Calu3 (cell line): ENCODE measurements at regions not wholly inside any gene's neighbourhood (a gene's known extent, or its start where the extent isn't known, plus 50 kb on each side); places are given as distances from the start of the nearest gene placed in this dataset.

ENCODE experiments used
- BruUV-seq: library from RNA; stranded (reverse); fragments of 400-500 nt; replicated peaks from 2 replicates; lab custom pipeline; 2021; lab: Mats Ljungman, UMichigan
- CTCF ChIA-PET: fragments of 300-600 bp; sonication (Branson Sonifier 250); formaldehyde crosslinking; loops from one replicate; lab custom pipeline; 2022; ENCODE audit warnings: antibody characterized with exemption; lab: Charles Lee
- DNase-seq: peaks from one replicate; pipeline ENCODE4 v3.0.0; 2022
- H3K27ac Mint-ChIP-seq: one replicate; pipeline ENCODE4 v1.8.0; 2022; ENCODE audit warnings: mixed read lengths; ENCODE audit not compliant: unreplicated experiment
- H3K27me3 Mint-ChIP-seq: one replicate; pipeline ENCODE4 v1.8.0; 2022; ENCODE audit warnings: mixed read lengths; ENCODE audit not compliant: unreplicated experiment
- H3K36me3 Mint-ChIP-seq: one replicate; pipeline ENCODE4 v1.8.0; 2022; ENCODE audit warnings: mild to moderate bottlenecking, moderate library complexity, mixed read lengths; ENCODE audit not compliant: insufficient read depth, unreplicated experiment
- H3K4me1 Mint-ChIP-seq: one replicate; pipeline ENCODE4 v1.8.0; 2022; ENCODE audit warnings: mild to moderate bottlenecking, low read depth, mixed read lengths; ENCODE audit not compliant: unreplicated experiment
- H3K4me3 Mint-ChIP-seq: one replicate; pipeline ENCODE4 v1.8.0; 2022; ENCODE audit warnings: mild to moderate bottlenecking, low read depth, moderate library complexity, mixed read lengths; ENCODE audit not compliant: unreplicated experiment
- H3K9me3 Mint-ChIP-seq: one replicate; pipeline ENCODE4 v1.8.0; 2022; ENCODE audit warnings: low read depth, mixed read lengths; ENCODE audit not compliant: unreplicated experiment
- CTCF ChIP-seq: fragments of 200-600 bp; IDR thresholded peaks from one replicate; pipeline ENCODE4 v1.8.0; 2022; ENCODE audit warnings: antibody characterized with exemption; ENCODE audit not compliant: unreplicated experiment
- intact Hi-C: fragments of 100-400 bp; cut with micrococcal nuclease; formaldehyde crosslinking; loops from one replicate; pipeline ENCODE4 v1.10.0; 2022; ENCODE audit not compliant: unreplicated experiment

- no peak for DNase-seq
- no peak overlapping the region for H3K4me3 Mint-ChIP-seq
- no peaks in the 10 kb centered on the region for H3K27me3 Mint-ChIP-seq
- H3K9me3 Mint-ChIP-seq: no peaks in the 10 kb centered on the region
- H3K27ac Mint-ChIP-seq: no peak overlapping the region
- CTCF ChIA-PET: no interaction called here
- intact Hi-C loops: no loop called here
- TF ChIP-seq CTCF: no peak
- BruUV-seq: no TSS peak
- H3K36me3 Mint-ChIP-seq: no peaks in the 10 kb centered on the region
- H3K4me1 Mint-ChIP-seq: no peaks in the 10 kb centered on the region
These were observed 102.4 kb upstream of the EOMES start for GRCh38 chr3:27824312-27825200.

- no peak overlapping the region for H3K4me3 Mint-ChIP-seq
- no peaks in the 10 kb centered on the region for H3K4me1 Mint-ChIP-seq
- DNase-seq: no peak
- CTCF ChIA-PET: no interaction called here
- no peak overlapping the region for H3K27ac Mint-ChIP-seq
- intact Hi-C loops: no loop called here
- BruUV-seq: no TSS peak
- no peaks in the 10 kb centered on the region for H3K27me3 Mint-ChIP-seq
- no peaks in the 10 kb centered on the region for H3K36me3 Mint-ChIP-seq
- no peak for TF ChIP-seq CTCF
- no peaks in the 10 kb centered on the region for H3K9me3 Mint-ChIP-seq
These were observed 104.3 kb upstream of the EOMES start for GRCh38 chr3:27826448-27826847.

GRCh38 chr3:27827041-27827440 is 104.9 kb upstream of the EOMES start:
- CTCF ChIA-PET: no interaction called here
- no peak for TF ChIP-seq CTCF
- H3K27ac Mint-ChIP-seq: no peak overlapping the region
- H3K36me3 Mint-ChIP-seq: no peaks in the 10 kb centered on the region
- no TSS peak for BruUV-seq
- intact Hi-C loops: no loop called here
- DNase-seq: no peak
- no peaks in the 10 kb centered on the region for H3K27me3 Mint-ChIP-seq
- no peak overlapping the region for H3K4me3 Mint-ChIP-seq
- H3K9me3 Mint-ChIP-seq: no peaks in the 10 kb centered on the region
- no peaks in the 10 kb centered on the region for H3K4me1 Mint-ChIP-seq

GRCh38 chr3:27840807-27841594 is 118.9 kb upstream of the EOMES start:
- Mint-ChIP-seq H3K36me3 (no peaks in the 10 kb centered on the region), H3K27ac (no peak overlapping the region), H3K4me3 (no peak overlapping the region), H3K4me1 (no peaks in the 10 kb centered on the region), H3K9me3 (peaks cover 4% of the 10 kb centered on the region), H3K27me3 (no peaks in the 10 kb centered on the region)
- no TSS peak for BruUV-seq
- DNase-seq: no peak
- intact Hi-C loops: no loop called here
- no peak for TF ChIP-seq CTCF
- CTCF ChIA-PET: no interaction called here
